OCI-LY1 (cell line): ENCODE measurements at regions not wholly inside any gene's neighbourhood (a gene's known extent, or its start where the extent isn't known, plus 50 kb on each side); places are given as distances from the start of the nearest gene placed in this dataset.

Experiments used
- EZH2 ChIP-seq: fragments of 200-600 bp; sonication (generic), shearing (Covaris generic); IDR thresholded peaks from 2 replicates; pipeline ENCODE4 v1.8.0; 2017; ENCODE audit warnings: borderline replicate concordance, mixed run types, mild to moderate bottlenecking, antibody characterized with exemption, low read length, moderate library complexity, mixed read lengths
- TF ChIP-seq, protein P1 (sequence below): fragments of 200-600 bp; sonication (generic), shearing (Covaris generic); IDR thresholded peaks from 2 replicates; pipeline ENCODE4 v1.5.1; 2017; ENCODE audit warnings: mild to moderate bottlenecking, antibody characterized with exemption, low read length, moderate library complexity, mixed read lengths

DNA sequence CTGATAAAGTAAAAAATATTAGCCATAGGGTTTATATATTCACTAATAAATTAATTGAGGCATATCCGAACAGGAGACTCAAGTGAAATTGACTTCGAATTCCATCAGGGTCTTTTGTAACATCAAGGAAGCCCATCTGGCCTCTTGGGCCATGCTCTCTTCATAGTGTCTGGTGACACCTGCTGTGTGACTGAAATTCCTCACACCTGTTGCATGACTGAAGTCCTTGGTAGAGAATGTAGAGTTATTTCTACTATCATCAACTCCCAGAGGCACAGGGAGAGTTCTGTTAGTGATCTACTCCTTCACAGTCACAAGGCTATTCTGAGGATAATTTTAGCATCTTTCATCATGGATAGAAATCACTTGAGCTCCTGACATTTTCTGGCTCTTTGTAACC is 138.3 kb upstream of the LSM8 start:
- no peak for TF ChIP-seq EZH2
- TF ChIP-seq, protein P1, sequence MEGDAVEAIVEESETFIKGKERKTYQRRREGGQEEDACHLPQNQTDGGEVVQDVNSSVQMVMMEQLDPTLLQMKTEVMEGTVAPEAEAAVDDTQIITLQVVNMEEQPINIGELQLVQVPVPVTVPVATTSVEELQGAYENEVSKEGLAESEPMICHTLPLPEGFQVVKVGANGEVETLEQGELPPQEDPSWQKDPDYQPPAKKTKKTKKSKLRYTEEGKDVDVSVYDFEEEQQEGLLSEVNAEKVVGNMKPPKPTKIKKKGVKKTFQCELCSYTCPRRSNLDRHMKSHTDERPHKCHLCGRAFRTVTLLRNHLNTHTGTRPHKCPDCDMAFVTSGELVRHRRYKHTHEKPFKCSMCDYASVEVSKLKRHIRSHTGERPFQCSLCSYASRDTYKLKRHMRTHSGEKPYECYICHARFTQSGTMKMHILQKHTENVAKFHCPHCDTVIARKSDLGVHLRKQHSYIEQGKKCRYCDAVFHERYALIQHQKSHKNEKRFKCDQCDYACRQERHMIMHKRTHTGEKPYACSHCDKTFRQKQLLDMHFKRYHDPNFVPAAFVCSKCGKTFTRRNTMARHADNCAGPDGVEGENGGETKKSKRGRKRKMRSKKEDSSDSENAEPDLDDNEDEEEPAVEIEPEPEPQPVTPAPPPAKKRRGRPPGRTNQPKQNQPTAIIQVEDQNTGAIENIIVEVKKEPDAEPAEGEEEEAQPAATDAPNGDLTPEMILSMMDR = no peak
